Keratinocyte (primary cell): ENCODE measurements at regions not wholly inside any gene's neighbourhood (a gene's known extent, or its start where the extent isn't known, plus 50 kb on each side); places are given as distances from the start of the nearest gene placed in this dataset.

Experiments used
- DNase-seq: peaks from one replicate; pipeline ENCODE4 v3.0.0-alpha.2; 2011; ENCODE audit warnings: low read depth, missing footprints, low spot score
- FAIRE-seq: peaks from 2 replicates; lab custom pipeline; 2011; peaks lifted over from hg19 to GRCh38; lab: Jason Lieb, UNC
- H2AFZ ChIP-seq: 2 replicates; pipeline ENCODE4 v1.6.0; 2012; ENCODE audit warnings: low read length, control low read depth, inconsistent platforms; ENCODE audit not compliant: control insufficient read depth
- H3K27ac ChIP-seq: 2 replicates; pipeline ENCODE4 v1.5.1; 2011; ENCODE audit warnings: low read length; ENCODE audit not compliant: control insufficient read depth, insufficient read depth
- H3K27me3 ChIP-seq: 3 replicates; pipeline ENCODE4 v1.6.0; 2011; ENCODE audit warnings: low read length; ENCODE audit not compliant: control insufficient read depth, insufficient read depth; ENCODE audit errors: extremely low read depth
- H3K36me3 ChIP-seq, 2 experiments: 2 replicates in 1 of 2; 3 replicates in 1 of 2; pipeline ENCODE4 v1.5.1; 2011; ENCODE audit warnings: low read length in 2 of 2, mild to moderate bottlenecking in 1 of 2; ENCODE audit not compliant: control insufficient read depth in 2 of 2, insufficient read depth in 2 of 2; ENCODE audit errors: extremely low read depth in 1 of 2
- H3K4me1 ChIP-seq: 3 replicates; pipeline ENCODE4 v1.5.1; 2011; ENCODE audit warnings: low read length; ENCODE audit not compliant: control insufficient read depth, insufficient read depth; ENCODE audit errors: extremely low read depth
- H3K4me2 ChIP-seq: 3 replicates; pipeline ENCODE4 v1.6.0; 2011; ENCODE audit warnings: low read depth, low read length; ENCODE audit not compliant: control insufficient read depth, insufficient read depth; ENCODE audit errors: extremely low read depth
- H3K4me3 ChIP-seq, 3 experiments: fragments of 200-600 bp in 1 of 3; sonication (generic) in 1 of 3; 2 replicates in 2 of 3; 3 replicates in 1 of 3; pipeline ENCODE4 v1.5.1; 2011 to 2016; ENCODE audit warnings: low read length in 3 of 3, mild to moderate bottlenecking in 3 of 3, control low read depth in 2 of 3, inconsistent platforms in 1 of 3, low read depth in 1 of 3, mixed read lengths in 1 of 3, mixed run types in 1 of 3, moderate library complexity in 1 of 3; ENCODE audit not compliant: control insufficient read depth in 2 of 3, insufficient read depth in 2 of 3; ENCODE audit errors: extremely low read depth in 1 of 3
- H3K79me2 ChIP-seq: 2 replicates; pipeline ENCODE4 v1.6.0; 2012; ENCODE audit warnings: low read length; ENCODE audit not compliant: control insufficient read depth, insufficient read depth
- H3K9ac ChIP-seq: 3 replicates; pipeline ENCODE4 v1.6.0; 2011; ENCODE audit warnings: low read length; ENCODE audit not compliant: control insufficient read depth, insufficient read depth; ENCODE audit errors: extremely low read depth
- H3K9me1 ChIP-seq: 3 replicates; pipeline ENCODE4 v1.6.0; 2011; ENCODE audit warnings: low read length; ENCODE audit not compliant: control insufficient read depth, insufficient read depth; ENCODE audit errors: extremely low read depth
- H3K9me3 ChIP-seq: 2 replicates; pipeline ENCODE4 v1.5.1; 2012; ENCODE audit warnings: low read depth, low read length; ENCODE audit not compliant: control insufficient read depth
- H4K20me1 ChIP-seq: 3 replicates; pipeline ENCODE4 v1.6.0; 2011; ENCODE audit warnings: low read length; ENCODE audit not compliant: control insufficient read depth, insufficient read depth; ENCODE audit errors: extremely low read depth
- CTCF ChIP-seq, 3 experiments: IDR thresholded peaks in 1 of 3; conservative IDR thresholded peaks in 1 of 3; optimal IDR thresholded peaks in 1 of 3; 2 replicates in 2 of 3; 3 replicates in 1 of 3; pipeline versions ENCODE3 to v1.5.1; 2011; ENCODE audit warnings: low read length in 3 of 3, mild to moderate bottlenecking in 3 of 3, moderate library complexity in 2 of 3, control low read depth in 1 of 3, inconsistent platforms in 1 of 3; ENCODE audit not compliant: insufficient read depth in 2 of 3; ENCODE audit errors: extremely low read depth in 1 of 3
- EZH2 ChIP-seq: IDR thresholded peaks from one replicate; pipeline ENCODE4 v1.6.1; 2012; ENCODE audit warnings: inconsistent platforms, mild to moderate bottlenecking, low read length, moderate library complexity
- dilution Hi-C: fragments of 300-500 bp; cut with MboI; formaldehyde crosslinking; loops from one replicate; pipeline ENCODE4 v1.7.0; 2020; ENCODE audit warnings: low sequenced_read_pairs; ENCODE audit not compliant: extremely low pct_ligation_motif_present

GRCh38 chr10:64112701-64113355 lies 591.6 kb downstream of the REEP3 start:
- H3K4me2 ChIP-seq: no peak overlapping the region
- no peak for TF ChIP-seq EZH2
- no peak for TF ChIP-seq CTCF (optimal IDR thresholded peaks at IDR 0.05 in 1 of 3, IDR thresholded peaks at IDR 0.05 in 1 of 3, conservative IDR thresholded peaks at IDR 0.05 in 1 of 3; ENCODE audit: extremely low read depth in 1 of 3, insufficient read depth in 2 of 3, low read length in 3 of 3)
- dilution Hi-C loops: no loop called here
- no peaks in the 10 kb centered on the region for H4K20me1 ChIP-seq
- no peak for DNase-seq
- H3K9ac ChIP-seq: no peak overlapping the region
- H3K9me1 ChIP-seq: no peaks in the 10 kb centered on the region
- H3K27ac ChIP-seq: no peak overlapping the region
- no peak for FAIRE-seq
- H2AFZ ChIP-seq: no peak overlapping the region
- H3K36me3 ChIP-seq: no peaks in the 10 kb centered on the region
- H3K4me3 ChIP-seq: no peak overlapping the region
- H3K79me2 ChIP-seq: no peaks in the 10 kb centered on the region
- H3K27me3 ChIP-seq: no peaks in the 10 kb centered on the region
- no peaks in the 10 kb centered on the region for H3K9me3 ChIP-seq
- no peaks in the 10 kb centered on the region for H3K4me1 ChIP-seq

GRCh38 chr10:64113375-64113774 lies 592.2 kb downstream of the REEP3 start:
- Histone ChIP-seq H3K9me1 (no peaks in the 10 kb centered on the region), H3K9me3 (no peaks in the 10 kb centered on the region), H2AFZ (no peak overlapping the region), H3K9ac (no peak overlapping the region), H3K27me3 (no peaks in the 10 kb centered on the region), H3K27ac (no peak overlapping the region), H3K4me3 (no peak overlapping the region), H3K4me1 (no peaks in the 10 kb centered on the region), H4K20me1 (no peaks in the 10 kb centered on the region), H3K79me2 (no peaks in the 10 kb centered on the region), H3K36me3 (no peaks in the 10 kb centered on the region), H3K4me2 (no peak overlapping the region)
- dilution Hi-C loops: no loop called here
- no peak for TF ChIP-seq CTCF (optimal IDR thresholded peaks at IDR 0.05 in 1 of 3, IDR thresholded peaks at IDR 0.05 in 1 of 3, conservative IDR thresholded peaks at IDR 0.05 in 1 of 3; ENCODE audit: extremely low read depth in 1 of 3, insufficient read depth in 2 of 3, low read length in 3 of 3)
- TF ChIP-seq EZH2: no peak
- no peak for DNase-seq
- FAIRE-seq: no peak
